ENCODE measurements at regions not wholly inside any gene's neighbourhood (a gene's known extent, or its start where the extent isn't known, plus 50 kb on each side); places are given as distances from the start of the nearest gene placed in this dataset.
"Not testable (repeated sequence)": the region's sequence is repeated elsewhere in the genome, so short reads cannot be mapped to it uniquely, and the experiment has no call there.

- no peak overlapping the region for H3K27ac Mint-ChIP-seq
- peaks cover 0 to 4% (median 2%) of the 10 kb centered on the region in 3 donors for H3K9me3 Mint-ChIP-seq
- peaks cover 0 to 2% (median 0%) of the 10 kb centered on the region in 3 donors for H3K4me1 Mint-ChIP-seq
- H3K36me3 Mint-ChIP-seq, result no peaks in the 10 kb centered on the region
- no peaks in the 10 kb centered on the region for H3K27me3 Mint-ChIP-seq
- no peak overlapping the region for H3K4me3 Mint-ChIP-seq
These were observed 183.9 kb downstream of the AVL9 start for GRCh38 chr7:32679192-32679591.

GRCh38 chr7:32677593-32677992 is 182.3 kb downstream of the AVL9 start:
- Mint-ChIP-seq H3K9me3 (peaks cover 0 to 4% (median 2%) of the 10 kb centered on the region in 3 donors), H3K4me1 (peaks cover 0 to 2% (median 0%) of the 10 kb centered on the region in 3 donors), H3K27me3 (no peaks in the 10 kb centered on the region), H3K4me3 (no peak overlapping the region), H3K27ac (no peak overlapping the region), H3K36me3 (no peaks in the 10 kb centered on the region)

- no peak overlapping the region for H3K4me3 Mint-ChIP-seq
- H3K27me3 Mint-ChIP-seq, result no peaks in the 10 kb centered on the region
- peaks cover 0 to 2% (median 0%) of the 10 kb centered on the region in 3 donors for H3K4me1 Mint-ChIP-seq
- peaks cover 0 to 4% (median 2%) of the 10 kb centered on the region in 3 donors for H3K9me3 Mint-ChIP-seq
- no peak overlapping the region for H3K27ac Mint-ChIP-seq
- H3K36me3 Mint-ChIP-seq, result no peaks in the 10 kb centered on the region
These were observed 181.1 kb downstream of the AVL9 start for GRCh38 chr7:32676249-32676941.

- H3K27ac Mint-ChIP-seq, result no peak overlapping the region
- peaks cover 0 to 2% (median 0%) of the 10 kb centered on the region in 3 donors for H3K4me1 Mint-ChIP-seq
- peaks cover 0 to 3% (median 2%) of the 10 kb centered on the region in 3 donors for H3K9me3 Mint-ChIP-seq
- no peak overlapping the region for H3K4me3 Mint-ChIP-seq
- no peaks in the 10 kb centered on the region for H3K36me3 Mint-ChIP-seq
- H3K27me3 Mint-ChIP-seq, result no peaks in the 10 kb centered on the region
These were observed 178.1 kb downstream of the AVL9 start for GRCh38 chr7:32673275-32673983.

GRCh38 chr7:32670110-32671025 is 175.1 kb downstream of the AVL9 start:
- H3K27ac Mint-ChIP-seq, result no peak overlapping the region
- no peaks in the 10 kb centered on the region for H3K27me3 Mint-ChIP-seq
- no peaks in the 10 kb centered on the region for H3K36me3 Mint-ChIP-seq
- H3K4me3 Mint-ChIP-seq, result no peak overlapping the region
- H3K9me3 Mint-ChIP-seq, result peaks cover 0 to 9% (median 2%) of the 10 kb centered on the region in 3 donors
- no peaks in the 10 kb centered on the region for H3K4me1 Mint-ChIP-seq

- H3K36me3 Mint-ChIP-seq, H3K27ac Mint-ChIP-seq, H3K27me3 Mint-ChIP-seq, H3K4me1 Mint-ChIP-seq, H3K9me3 Mint-ChIP-seq, H3K4me3 Mint-ChIP-seq: not testable (repeated sequence)
These were observed 174.0 kb downstream of the AVL9 start for GRCh38 chr7:32669173-32669870.

- not testable (repeated sequence) for H3K4me3 Mint-ChIP-seq, H3K4me1 Mint-ChIP-seq, H3K9me3 Mint-ChIP-seq, H3K27ac Mint-ChIP-seq, H3K36me3 Mint-ChIP-seq, H3K27me3 Mint-ChIP-seq
These were observed 173.3 kb downstream of the AVL9 start for GRCh38 chr7:32668387-32669097.

- H3K36me3 Mint-ChIP-seq, H3K4me3 Mint-ChIP-seq, H3K27me3 Mint-ChIP-seq, H3K9me3 Mint-ChIP-seq, H3K27ac Mint-ChIP-seq, H3K4me1 Mint-ChIP-seq: not testable (repeated sequence)
These were observed 172.3 kb downstream of the AVL9 start for GRCh38 chr7:32667586-32667985.

- H3K9me3 Mint-ChIP-seq, H3K4me3 Mint-ChIP-seq, H3K4me1 Mint-ChIP-seq, H3K27ac Mint-ChIP-seq, H3K27me3 Mint-ChIP-seq, H3K36me3 Mint-ChIP-seq: not testable (repeated sequence)
These were observed 168.5 kb downstream of the AVL9 start for GRCh38 chr7:32663805-32664211.

- H3K27me3 Mint-ChIP-seq, H3K27ac Mint-ChIP-seq, H3K4me3 Mint-ChIP-seq, H3K4me1 Mint-ChIP-seq, H3K9me3 Mint-ChIP-seq, H3K36me3 Mint-ChIP-seq: not testable (repeated sequence)
These were observed 167.2 kb downstream of the AVL9 start for GRCh38 chr7:32662509-32662908.

- no peak overlapping the region for H3K27ac Mint-ChIP-seq
- H3K36me3 Mint-ChIP-seq, result no peaks in the 10 kb centered on the region
- H3K9me3 Mint-ChIP-seq, result peaks cover 0 to 2% (median 0%) of the 10 kb centered on the region in 3 donors
- no peaks in the 10 kb centered on the region for H3K27me3 Mint-ChIP-seq
- no peaks in the 10 kb centered on the region for H3K4me1 Mint-ChIP-seq
- H3K4me3 Mint-ChIP-seq, result no peak overlapping the region
These were observed 166.6 kb downstream of the AVL9 start for GRCh38 chr7:32661929-32662328.

- Mint-ChIP-seq H3K9me3 (peaks cover 0 to 2% (median 0%) of the 10 kb centered on the region in 3 donors), H3K27ac (no peak overlapping the region), H3K4me1 (no peaks in the 10 kb centered on the region), H3K4me3 (no peak overlapping the region), H3K27me3 (no peaks in the 10 kb centered on the region), H3K36me3 (no peaks in the 10 kb centered on the region)
These were observed 166.2 kb downstream of the AVL9 start for GRCh38 chr7:32661501-32661900.

GRCh38 chr7:32660936-32661335 is 165.6 kb downstream of the AVL9 start:
- Mint-ChIP-seq H3K27ac (no peak overlapping the region), H3K4me3 (no peak overlapping the region), H3K36me3 (no peaks in the 10 kb centered on the region), H3K27me3 (no peaks in the 10 kb centered on the region), H3K9me3 (peaks cover 0 to 2% (median 0%) of the 10 kb centered on the region in 3 donors), H3K4me1 (no peaks in the 10 kb centered on the region)

GRCh38 chr7:32659853-32660252 is 164.6 kb downstream of the AVL9 start:
- H3K36me3 Mint-ChIP-seq, result no peaks in the 10 kb centered on the region
- H3K27ac Mint-ChIP-seq, result no peak overlapping the region
- no peak overlapping the region for H3K4me3 Mint-ChIP-seq
- H3K4me1 Mint-ChIP-seq, result no peaks in the 10 kb centered on the region
- no peaks in the 10 kb centered on the region for H3K27me3 Mint-ChIP-seq
- H3K9me3 Mint-ChIP-seq, result peaks cover 0 to 2% (median 0%) of the 10 kb centered on the region in 3 donors

All from IgD-negative memory B cell (primary cell).